ENCODE measurements at regions not wholly inside any gene's neighbourhood (a gene's known extent, or its start where the extent isn't known, plus 50 kb on each side); places are given as distances from the start of the nearest gene placed in this dataset.

- ATAC-seq (no peak), DNase-seq (ENCODE audit: low read depth, low spot score) (no peak)
- H3K4me2 ChIP-seq (ENCODE audit: low read length), result no peak overlapping the region
- no peak overlapping the region for H3K9ac ChIP-seq (ENCODE audit: low read length)
- no peaks in the 10 kb centered on the region for H4K20me1 ChIP-seq (ENCODE audit: insufficient read depth)
- ChIA-PET CTCF (no interaction called here), RAD21 (ENCODE audit: low non-redundant PET in 1 of 2, low total read pairs in 2 of 2, uncharacterized antibody in 2 of 2, unreplicated experiment in 2 of 2) (no interaction called here), POLR2A (no interaction called here)
- intact Hi-C loops (cut with micrococcal nuclease), result no loop called here
- H3K36me3 ChIP-seq (ENCODE audit: control insufficient read depth in 1 of 2, insufficient read depth in 2 of 2, low read length in 2 of 2), result no peaks in the 10 kb centered on the region
- H3K4me1 ChIP-seq (ENCODE audit: control insufficient read depth in 1 of 2, insufficient read depth in 2 of 2, low read length in 2 of 2), result no peaks in the 10 kb centered on the region
- no peaks in the 10 kb centered on the region for H3K79me2 ChIP-seq (ENCODE audit: insufficient read depth, low read length)
- H2AFZ ChIP-seq (ENCODE audit: low read depth, low read length, poor library complexity, severe bottlenecking), result no peak overlapping the region
- TF ChIP-seq ZFX (IDR thresholded peaks at IDR 0.05) (no peak), CTCF (IDR thresholded peaks at IDR 0.05 in 2 of 3, conservative IDR thresholded peaks at IDR 0.05 in 1 of 3; ENCODE audit: borderline replicate concordance in 1 of 3, insufficient read depth in 1 of 3, low read depth in 2 of 3, low read length in 2 of 3) (no peak), YY1 (IDR thresholded peaks at IDR 0.05; ENCODE audit: extremely low read depth, insufficient replicate concordance, low read depth, low read length) (no peak), ZNF274 (IDR thresholded peaks at IDR 0.05; ENCODE audit: low read depth, low read length) (no peak), ELF1 (IDR thresholded peaks at IDR 0.05; ENCODE audit: borderline replicate concordance, low read depth) (no peak), SIN3A (IDR thresholded peaks at IDR 0.05; ENCODE audit: low read depth) (no peak), ATF3 (IDR thresholded peaks at IDR 0.05) (no peak), EGR1 (IDR thresholded peaks at IDR 0.05; ENCODE audit: low read depth) (no peak), REST (IDR thresholded peaks at IDR 0.05; ENCODE audit: low read depth) (no peak), SP1 (IDR thresholded peaks at IDR 0.05; ENCODE audit: low read depth) (no peak)
- BruUV-seq (replicated peaks), result no TSS peak
- H3K27ac ChIP-seq (ENCODE audit: low read depth, low read length), result no peak overlapping the region
- peaks cover 8 to 24% of the 10 kb centered on the region in 2 experiments; a peak in 2 of 4 replicates for H3K9me3 ChIP-seq (ENCODE audit: control insufficient read depth in 1 of 2, insufficient read depth in 1 of 2, low read depth in 1 of 2, low read length in 2 of 2)
- no peak overlapping the region for H3K4me3 ChIP-seq (replicated peaks in 1 of 2; ENCODE audit: low read depth in 1 of 2, low read length in 2 of 2)
- no peaks in the 10 kb centered on the region for H3K9me2 ChIP-seq (ENCODE audit: insufficient read depth)
- no peaks in the 10 kb centered on the region for H3K27me3 ChIP-seq (ENCODE audit: insufficient read depth, low read length)
Measured at GRCh38 chr5:3534997-3535396, 60.6 kb upstream of the IRX1 start.
